ENCODE measurements at regions not wholly inside any gene's neighbourhood (a gene's known extent, or its start where the extent isn't known, plus 50 kb on each side); places are given as distances from the start of the nearest gene placed in this dataset.
"Not testable (repeated sequence)": the region's sequence is repeated elsewhere in the genome, so short reads cannot be mapped to it uniquely, and the experiment has no call there.

GRCh38 chr7:17396692-17397091, 98.2 kb downstream of the AHR start:
- no peak for FAIRE-seq

- FAIRE-seq: no peak
Measured at GRCh38 chr7:17401791-17402627, 103.6 kb downstream of the AHR start.

GRCh38 chr7:17402628-17403278, 104.3 kb downstream of the AHR start:
- FAIRE-seq: no peak

GRCh38 chr7:17404006-17404405, 105.6 kb downstream of the AHR start:
- no peak for FAIRE-seq

- no peak for FAIRE-seq
Measured at GRCh38 chr7:17405786-17406185, 107.3 kb downstream of the AHR start.

GRCh38 chr7:17406738-17407137, 108.3 kb downstream of the AHR start:
- FAIRE-seq: no peak

GRCh38 chr7:17407229-17407628, 108.8 kb downstream of the AHR start:
- peak; percentile 71 for FAIRE-seq

- peak; percentile 29 for FAIRE-seq
Measured at GRCh38 chr7:17408245-17408903, 109.9 kb downstream of the AHR start.

- no peak for FAIRE-seq
Measured at GRCh38 chr7:17408904-17409290, 110.4 kb downstream of the AHR start.

- no peak for FAIRE-seq
Measured at GRCh38 chr7:17411922-17412321, 113.5 kb downstream of the AHR start.

GRCh38 chr7:17412883-17413282, 114.4 kb downstream of the AHR start:
- no peak for FAIRE-seq

- no peak for FAIRE-seq
Measured at GRCh38 chr7:17415955-17416354, 117.5 kb downstream of the AHR start.

GRCh38 chr7:17420308-17421015, 122.0 kb downstream of the AHR start:
- not testable (repeated sequence) for FAIRE-seq

GRCh38 chr7:17421941-17422340, 123.5 kb downstream of the AHR start:
- peak; percentile 46 for FAIRE-seq

- FAIRE-seq: peak; percentile 80
Measured at GRCh38 chr7:17422966-17423365, 124.5 kb downstream of the AHR start.

GRCh38 chr7:17427924-17428323, 129.5 kb downstream of the AHR start:
- no peak for FAIRE-seq

- FAIRE-seq: no peak
Measured at GRCh38 chr7:17429579-17429978, 131.1 kb downstream of the AHR start.

GRCh38 chr7:17432793-17433192, 134.3 kb downstream of the AHR start:
- no peak for FAIRE-seq

- FAIRE-seq: no peak
Measured at GRCh38 chr7:17434191-17434590, 135.7 kb downstream of the AHR start.

GRCh38 chr7:17434841-17435692, 136.6 kb downstream of the AHR start:
- no peak for FAIRE-seq

GRCh38 chr7:17436126-17436525, 137.7 kb downstream of the AHR start:
- no peak for FAIRE-seq

- no peak for FAIRE-seq
Measured at GRCh38 chr7:17437586-17437985, 139.1 kb downstream of the AHR start.

All from endometrium (tissue), 2 donors.